A549 (cell line): ENCODE measurements at regions not wholly inside any gene's neighbourhood (a gene's known extent, or its start where the extent isn't known, plus 50 kb on each side); places are given as distances from the start of the nearest gene placed in this dataset.

ENCODE experiments used
- CHD2 ChIP-seq: fragments of 150-350 bp; IDR thresholded peaks from 2 replicates; pipeline ENCODE4 v1.6.1; 2014; ENCODE audit warnings: low read length; ENCODE audit not compliant: partially characterized antibody
- EP300 ChIP-seq, 2 experiments: fragments of >200 bp; sonication (Bioruptor Twin); formaldehyde crosslinking; IDR thresholded peaks; 2 replicates in 1 of 2; 3 replicates in 1 of 2; pipeline ENCODE4 v1.6.1; 2016 to 2017
- FOSL2 ChIP-seq, 2 experiments: fragments of 450-650 bp in 1 of 2; fragments of >200 bp in 1 of 2; sonication (Bioruptor Twin) in 1 of 2; formaldehyde crosslinking; IDR thresholded peaks; 2 replicates each; pipeline versions ENCODE4 v1.5.0 to v1.6.1; 2016 to 2020; ENCODE audit warnings: mild to moderate bottlenecking in 1 of 2, moderate library complexity in 1 of 2
- HDAC2 ChIP-seq: fragments of 200-600 bp; sonication (generic); IDR thresholded peaks from 2 replicates; pipeline ENCODE4 v1.6.1; 2016
- POLR2A ChIP-seq: IDR thresholded peaks from 2 replicates; pipeline ENCODE4 v1.6.1; 2012; ENCODE audit warnings: mild to moderate bottlenecking, low read length
- POLR2AphosphoS2 ChIP-seq: conservative IDR thresholded peaks from 2 replicates; pipeline ENCODE4 v1.6.1; 2012; ENCODE audit warnings: low read length, improper control_type of control experiment, inconsistent platforms
- RARB ChIP-seq: fragments of 250-450 bp; sonication (Bioruptor Pico); IDR thresholded peaks from 2 replicates; pipeline ENCODE4 v1.8.0; 2021; ENCODE audit warnings: mild to moderate bottlenecking, moderate library complexity
- USF2 ChIP-seq: fragments of 450-650 bp; IDR thresholded peaks from 2 replicates; pipeline ENCODE4 v1.6.1; 2014; ENCODE audit warnings: antibody characterized with exemption
- TF ChIP-seq, protein P1 (sequence below): fragments of 150-350 bp; IDR thresholded peaks from 2 replicates; pipeline ENCODE4 v1.6.1; 2014; ENCODE audit warnings: low read depth, mild to moderate bottlenecking, low read length
- TF ChIP-seq, protein P2 (sequence below): fragments of >200 bp; sonication (Bioruptor Twin); formaldehyde crosslinking; IDR thresholded peaks from 3 replicates; pipeline ENCODE4 v1.5.1; 2016
- TF ChIP-seq, protein P3 (sequence below): IDR thresholded peaks from 2 replicates; pipeline ENCODE4 v1.6.1; 2012
- TF ChIP-seq, protein P4 (sequence below): fragments of 200-600 bp; sonication (generic); IDR thresholded peaks from 2 replicates; pipeline ENCODE4 v1.6.1; 2016; ENCODE audit warnings: antibody characterized with exemption, mild to moderate bottlenecking, moderate library complexity

DNA sequence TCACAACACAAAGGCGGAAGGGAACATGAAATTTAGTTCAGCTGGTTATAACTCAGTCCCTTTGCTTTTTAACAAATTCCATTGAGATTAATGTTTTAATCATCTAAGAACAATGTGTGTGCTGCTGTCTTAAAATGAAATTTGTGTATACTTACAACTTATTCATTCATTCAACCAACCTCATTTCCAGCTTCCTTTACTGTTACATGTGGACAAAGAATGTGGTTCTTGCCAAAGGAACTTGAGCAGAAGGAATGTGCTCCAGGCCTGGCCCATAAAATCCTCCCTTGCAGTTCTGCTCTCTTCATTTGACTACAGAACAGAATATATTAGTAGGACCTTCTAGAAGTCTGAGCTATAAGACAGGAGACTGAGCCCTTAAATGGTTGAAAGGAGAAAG lies 176.8 kb upstream of the GLRA2 start:
- TF ChIP-seq, protein P1, sequence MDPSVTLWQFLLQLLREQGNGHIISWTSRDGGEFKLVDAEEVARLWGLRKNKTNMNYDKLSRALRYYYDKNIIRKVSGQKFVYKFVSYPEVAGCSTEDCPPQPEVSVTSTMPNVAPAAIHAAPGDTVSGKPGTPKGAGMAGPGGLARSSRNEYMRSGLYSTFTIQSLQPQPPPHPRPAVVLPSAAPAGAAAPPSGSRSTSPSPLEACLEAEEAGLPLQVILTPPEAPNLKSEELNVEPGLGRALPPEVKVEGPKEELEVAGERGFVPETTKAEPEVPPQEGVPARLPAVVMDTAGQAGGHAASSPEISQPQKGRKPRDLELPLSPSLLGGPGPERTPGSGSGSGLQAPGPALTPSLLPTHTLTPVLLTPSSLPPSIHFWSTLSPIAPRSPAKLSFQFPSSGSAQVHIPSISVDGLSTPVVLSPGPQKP = no peak
- TF ChIP-seq, protein P2, sequence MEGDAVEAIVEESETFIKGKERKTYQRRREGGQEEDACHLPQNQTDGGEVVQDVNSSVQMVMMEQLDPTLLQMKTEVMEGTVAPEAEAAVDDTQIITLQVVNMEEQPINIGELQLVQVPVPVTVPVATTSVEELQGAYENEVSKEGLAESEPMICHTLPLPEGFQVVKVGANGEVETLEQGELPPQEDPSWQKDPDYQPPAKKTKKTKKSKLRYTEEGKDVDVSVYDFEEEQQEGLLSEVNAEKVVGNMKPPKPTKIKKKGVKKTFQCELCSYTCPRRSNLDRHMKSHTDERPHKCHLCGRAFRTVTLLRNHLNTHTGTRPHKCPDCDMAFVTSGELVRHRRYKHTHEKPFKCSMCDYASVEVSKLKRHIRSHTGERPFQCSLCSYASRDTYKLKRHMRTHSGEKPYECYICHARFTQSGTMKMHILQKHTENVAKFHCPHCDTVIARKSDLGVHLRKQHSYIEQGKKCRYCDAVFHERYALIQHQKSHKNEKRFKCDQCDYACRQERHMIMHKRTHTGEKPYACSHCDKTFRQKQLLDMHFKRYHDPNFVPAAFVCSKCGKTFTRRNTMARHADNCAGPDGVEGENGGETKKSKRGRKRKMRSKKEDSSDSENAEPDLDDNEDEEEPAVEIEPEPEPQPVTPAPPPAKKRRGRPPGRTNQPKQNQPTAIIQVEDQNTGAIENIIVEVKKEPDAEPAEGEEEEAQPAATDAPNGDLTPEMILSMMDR = no peak
- TF ChIP-seq FOSL2 (IDR thresholded peaks at IDR 0.05) (no peak), FOSL2 (CRISPR knock-in tag; IDR thresholded peaks at IDR 0.05) (no peak), USF2 (no peak), POLR2A (no peak), POLR2AphosphoS2 (no peak), HDAC2 (no peak), CHD2 (no peak), RARB (CRISPR knock-in tag) (no peak), EP300 (IDR thresholded peaks at IDR 0.05) (no peak)
- TF ChIP-seq, protein P3, sequence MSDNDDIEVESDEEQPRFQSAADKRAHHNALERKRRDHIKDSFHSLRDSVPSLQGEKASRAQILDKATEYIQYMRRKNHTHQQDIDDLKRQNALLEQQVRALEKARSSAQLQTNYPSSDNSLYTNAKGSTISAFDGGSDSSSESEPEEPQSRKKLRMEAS = no peak
- TF ChIP-seq, protein P4, sequence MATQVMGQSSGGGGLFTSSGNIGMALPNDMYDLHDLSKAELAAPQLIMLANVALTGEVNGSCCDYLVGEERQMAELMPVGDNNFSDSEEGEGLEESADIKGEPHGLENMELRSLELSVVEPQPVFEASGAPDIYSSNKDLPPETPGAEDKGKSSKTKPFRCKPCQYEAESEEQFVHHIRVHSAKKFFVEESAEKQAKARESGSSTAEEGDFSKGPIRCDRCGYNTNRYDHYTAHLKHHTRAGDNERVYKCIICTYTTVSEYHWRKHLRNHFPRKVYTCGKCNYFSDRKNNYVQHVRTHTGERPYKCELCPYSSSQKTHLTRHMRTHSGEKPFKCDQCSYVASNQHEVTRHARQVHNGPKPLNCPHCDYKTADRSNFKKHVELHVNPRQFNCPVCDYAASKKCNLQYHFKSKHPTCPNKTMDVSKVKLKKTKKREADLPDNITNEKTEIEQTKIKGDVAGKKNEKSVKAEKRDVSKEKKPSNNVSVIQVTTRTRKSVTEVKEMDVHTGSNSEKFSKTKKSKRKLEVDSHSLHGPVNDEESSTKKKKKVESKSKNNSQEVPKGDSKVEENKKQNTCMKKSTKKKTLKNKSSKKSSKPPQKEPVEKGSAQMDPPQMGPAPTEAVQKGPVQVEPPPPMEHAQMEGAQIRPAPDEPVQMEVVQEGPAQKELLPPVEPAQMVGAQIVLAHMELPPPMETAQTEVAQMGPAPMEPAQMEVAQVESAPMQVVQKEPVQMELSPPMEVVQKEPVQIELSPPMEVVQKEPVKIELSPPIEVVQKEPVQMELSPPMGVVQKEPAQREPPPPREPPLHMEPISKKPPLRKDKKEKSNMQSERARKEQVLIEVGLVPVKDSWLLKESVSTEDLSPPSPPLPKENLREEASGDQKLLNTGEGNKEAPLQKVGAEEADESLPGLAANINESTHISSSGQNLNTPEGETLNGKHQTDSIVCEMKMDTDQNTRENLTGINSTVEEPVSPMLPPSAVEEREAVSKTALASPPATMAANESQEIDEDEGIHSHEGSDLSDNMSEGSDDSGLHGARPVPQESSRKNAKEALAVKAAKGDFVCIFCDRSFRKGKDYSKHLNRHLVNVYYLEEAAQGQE = no peak
